WI38 (cell line): ENCODE measurements at regions not wholly inside any gene's neighbourhood (a gene's known extent, or its start where the extent isn't known, plus 50 kb on each side); places are given as distances from the start of the nearest gene placed in this dataset.

Source experiments
- H3K4me3 ChIP-seq: 2 replicates; pipeline ENCODE4 v1.5.1; 2011; ENCODE audit warnings: low read depth, mild to moderate bottlenecking, control low read depth, low read length
- TF ChIP-seq, protein P1 (sequence below): IDR thresholded peaks from 2 replicates; pipeline ENCODE4 v1.5.1; 2012; ENCODE audit warnings: low read depth, mild to moderate bottlenecking, control low read depth, low read length

DNA sequence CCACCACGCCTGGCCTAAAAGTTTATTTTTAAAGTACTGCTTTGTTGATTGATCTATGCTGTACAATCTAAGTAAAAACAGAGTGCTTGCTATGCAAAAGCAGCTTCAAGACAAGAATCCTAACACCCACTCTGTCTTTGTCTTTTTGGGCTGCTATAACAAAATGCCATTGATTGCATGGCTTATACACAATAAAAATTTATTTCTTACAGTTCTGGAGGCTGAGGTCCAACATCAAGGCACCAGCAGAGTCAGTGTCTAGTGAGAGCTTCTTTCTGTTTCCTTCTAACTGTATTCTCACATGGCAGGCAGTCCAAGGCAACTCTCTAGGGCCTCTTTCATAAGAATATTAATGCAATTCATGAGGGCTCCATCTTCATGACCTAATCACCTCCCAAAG lies 63.6 kb upstream of the GJA5 start:
- TF ChIP-seq, protein P1, sequence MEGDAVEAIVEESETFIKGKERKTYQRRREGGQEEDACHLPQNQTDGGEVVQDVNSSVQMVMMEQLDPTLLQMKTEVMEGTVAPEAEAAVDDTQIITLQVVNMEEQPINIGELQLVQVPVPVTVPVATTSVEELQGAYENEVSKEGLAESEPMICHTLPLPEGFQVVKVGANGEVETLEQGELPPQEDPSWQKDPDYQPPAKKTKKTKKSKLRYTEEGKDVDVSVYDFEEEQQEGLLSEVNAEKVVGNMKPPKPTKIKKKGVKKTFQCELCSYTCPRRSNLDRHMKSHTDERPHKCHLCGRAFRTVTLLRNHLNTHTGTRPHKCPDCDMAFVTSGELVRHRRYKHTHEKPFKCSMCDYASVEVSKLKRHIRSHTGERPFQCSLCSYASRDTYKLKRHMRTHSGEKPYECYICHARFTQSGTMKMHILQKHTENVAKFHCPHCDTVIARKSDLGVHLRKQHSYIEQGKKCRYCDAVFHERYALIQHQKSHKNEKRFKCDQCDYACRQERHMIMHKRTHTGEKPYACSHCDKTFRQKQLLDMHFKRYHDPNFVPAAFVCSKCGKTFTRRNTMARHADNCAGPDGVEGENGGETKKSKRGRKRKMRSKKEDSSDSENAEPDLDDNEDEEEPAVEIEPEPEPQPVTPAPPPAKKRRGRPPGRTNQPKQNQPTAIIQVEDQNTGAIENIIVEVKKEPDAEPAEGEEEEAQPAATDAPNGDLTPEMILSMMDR, result no peak
- H3K4me3 ChIP-seq, result no peak overlapping the region

GRCh38 chr1:147824798-147825197 lies 64.4 kb upstream of the GJA5 start:
- no peak overlapping the region for H3K4me3 ChIP-seq
- TF ChIP-seq, protein P1, result no peak

DNA sequence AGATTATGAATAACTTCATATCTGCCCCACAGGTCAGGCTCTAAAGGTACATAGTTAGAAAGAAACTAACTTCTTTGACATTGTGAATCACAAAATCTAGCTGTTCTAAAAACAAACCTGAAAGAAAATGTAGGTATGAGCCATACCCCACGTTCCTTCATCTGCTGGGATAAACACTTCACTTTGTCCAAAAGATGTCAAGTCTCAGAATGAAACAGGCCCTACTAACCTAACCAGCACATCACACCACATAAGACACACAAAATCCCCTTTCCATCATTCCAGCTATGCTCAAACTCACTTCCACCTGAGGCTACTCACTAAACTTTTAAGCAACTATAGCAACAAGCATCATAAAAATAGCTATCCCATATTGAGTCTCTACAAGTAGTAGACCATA lies 65.2 kb upstream of the GJA5 start:
- TF ChIP-seq, protein P1, result no peak
- no peak overlapping the region for H3K4me3 ChIP-seq

DNA sequence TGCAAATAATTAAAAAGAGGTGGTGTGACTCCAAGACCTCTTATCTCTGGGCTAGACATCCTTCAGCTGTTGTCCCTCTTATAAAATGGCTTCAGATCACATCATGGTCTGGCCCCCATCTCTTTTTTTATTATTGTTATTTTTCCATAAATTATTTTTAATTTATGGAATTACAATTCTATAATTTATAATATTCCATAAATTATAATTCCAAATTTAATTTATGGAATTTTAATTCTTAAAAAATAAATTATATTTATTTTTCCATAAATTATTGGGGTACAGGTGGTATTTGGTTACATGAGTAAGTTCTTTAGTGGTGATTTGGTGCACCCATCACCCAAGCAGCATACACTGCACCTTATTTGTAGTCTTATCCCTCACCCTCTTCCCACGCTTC lies 65.9 kb upstream of the GJA5 start:
- TF ChIP-seq, protein P1, result no peak
- no peak overlapping the region for H3K4me3 ChIP-seq

GRCh38 chr1:147833231-147833860 lies 69.2 kb upstream of the GJA8 start:
- TF ChIP-seq, protein P1, result no peak
- no peak overlapping the region for H3K4me3 ChIP-seq

- no peak overlapping the region for H3K4me3 ChIP-seq
- TF ChIP-seq, protein P1, result no peak
These were observed 68.4 kb upstream of the GJA8 start for GRCh38 chr1:147834181-147834580.

- no peak overlapping the region for H3K4me3 ChIP-seq
- TF ChIP-seq, protein P1, result no peak
These were observed 67.8 kb upstream of the GJA8 start for GRCh38 chr1:147834810-147835209.
